ENCODE measurements at regions not wholly inside any gene's neighbourhood (a gene's known extent, or its start where the extent isn't known, plus 50 kb on each side); places are given as distances from the start of the nearest gene placed in this dataset.

DNA sequence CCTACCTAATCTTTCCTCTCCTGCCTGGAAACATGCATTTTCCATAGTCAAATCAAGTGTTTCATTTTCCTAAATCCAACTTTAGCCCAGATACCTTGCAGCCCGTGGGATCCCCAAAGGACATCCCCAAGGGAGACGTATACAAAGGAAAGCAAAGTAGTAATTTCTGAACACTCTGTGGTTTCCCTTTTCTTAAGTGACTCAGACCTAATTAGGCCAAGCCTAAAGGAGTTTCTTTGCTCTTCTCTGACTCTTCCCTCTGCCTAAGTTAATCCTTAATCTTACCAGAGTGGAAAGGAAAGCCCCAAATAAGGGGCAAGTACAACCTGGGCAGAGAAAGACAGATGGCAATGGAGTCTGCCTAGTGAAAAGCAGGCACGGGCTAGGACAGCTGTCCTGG lies 250.3 kb downstream of the SPTSSA start:
- TF ChIP-seq RNF2 (IDR thresholded peaks at IDR 0.05; ENCODE audit: borderline replicate concordance, low read depth) (no peak), RAD21 (conservative IDR thresholded peaks at IDR 0.05 in 1 of 2, IDR thresholded peaks at IDR 0.05 in 1 of 2) (no peak)
